ENCODE measurements at regions not wholly inside any gene's neighbourhood (a gene's known extent, or its start where the extent isn't known, plus 50 kb on each side); places are given as distances from the start of the nearest gene placed in this dataset.
"Not testable (repeated sequence)": the region's sequence is repeated elsewhere in the genome, so short reads cannot be mapped to it uniquely, and the experiment has no call there.

GRCh38 chr6:137316626-137317025 lies 97.4 kb upstream of the IFNGR1 start:
- no peaks in the 10 kb centered on the region for H3K27me3 ChIP-seq
- DNase-seq: no peak
- H3K36me3 ChIP-seq: no peaks in the 10 kb centered on the region
- no peak overlapping the region for H3K27ac ChIP-seq
- no peaks in the 10 kb centered on the region for H3K9me3 ChIP-seq (replicated peaks)
- H3K4me1 ChIP-seq: peaks cover 8% of the 10 kb centered on the region
- no peak overlapping the region for H3K4me3 ChIP-seq

DNA sequence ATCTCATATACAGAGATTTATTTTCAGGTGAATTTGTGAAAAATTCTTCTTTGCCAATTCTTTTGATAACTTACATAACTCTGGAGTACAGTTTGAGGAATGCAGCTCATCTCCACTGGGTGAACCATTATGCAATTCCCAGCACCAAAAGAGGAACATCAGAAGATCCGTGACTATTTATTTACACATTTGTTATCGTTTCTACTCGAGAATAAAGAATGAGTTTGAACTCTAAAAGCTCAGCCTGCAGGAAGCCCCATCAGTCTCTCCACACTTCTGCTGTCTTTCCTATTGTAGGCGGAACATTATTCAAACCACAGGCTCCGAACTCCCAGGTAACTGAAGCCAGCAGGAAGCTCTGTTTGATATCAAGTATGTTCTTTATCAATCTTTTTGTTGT lies 95.9 kb upstream of the IFNGR1 start:
- Histone ChIP-seq H3K36me3 (no peaks in the 10 kb centered on the region), H3K4me3 (no peak overlapping the region), H3K4me1 (peaks cover 8% of the 10 kb centered on the region), H3K27me3 (no peaks in the 10 kb centered on the region), H3K27ac (no peak overlapping the region), H3K9me3 (replicated peaks) (no peaks in the 10 kb centered on the region)
- no peak for DNase-seq

DNA sequence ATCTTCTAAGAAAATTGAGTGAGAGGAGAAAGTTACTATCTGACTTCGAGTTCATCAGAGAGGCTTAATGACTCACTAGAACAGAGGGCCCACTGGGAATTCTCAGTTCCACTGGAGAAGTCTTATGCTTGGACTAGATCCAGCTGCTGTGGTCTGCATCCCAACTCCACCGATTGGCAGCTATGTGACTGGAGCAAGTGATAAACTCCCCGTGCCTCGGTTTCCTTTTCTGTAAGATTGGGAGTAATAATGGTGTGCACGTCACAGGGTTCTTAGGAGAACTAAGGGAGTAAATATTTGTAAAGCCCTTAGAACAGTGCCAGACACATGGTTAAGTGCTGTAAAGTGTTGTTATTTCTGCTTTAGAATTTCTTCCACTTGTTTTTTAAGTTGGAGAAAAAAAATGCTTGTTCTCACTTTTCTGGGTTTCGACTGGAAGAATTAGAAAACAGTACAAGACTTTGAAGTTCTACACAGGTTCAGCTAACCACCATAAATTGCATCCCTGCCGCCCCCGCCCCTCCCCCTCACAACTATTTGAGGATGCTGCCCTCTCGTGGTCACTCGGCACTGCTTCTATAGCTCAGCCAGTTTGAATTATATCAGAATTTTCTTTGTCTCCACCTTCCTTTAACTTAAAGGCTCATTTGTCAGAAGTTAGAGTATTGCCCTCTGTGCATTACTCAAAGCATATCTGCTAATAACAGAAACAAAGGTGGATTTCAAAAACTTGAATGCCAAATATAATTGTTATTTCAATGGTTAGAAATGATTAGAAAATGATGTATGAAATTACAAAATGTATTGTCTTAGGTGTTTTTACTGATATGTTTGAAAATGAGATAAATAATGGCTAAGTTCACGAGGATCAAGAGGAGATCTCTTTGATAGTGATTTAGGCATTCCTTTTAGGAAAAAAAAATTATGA lies 95.0 kb upstream of the IFNGR1 start:
- peak; percentile 73 to 84 for DNase-seq
- Histone ChIP-seq H3K9me3 (replicated peaks) (no peaks in the 10 kb centered on the region), H3K36me3 (no peaks in the 10 kb centered on the region), H3K27ac (no peak overlapping the region), H3K4me3 (peak overlapping the region; percentile 21; the same call in 1 of the 2 replicates), H3K27me3 (no peaks in the 10 kb centered on the region), H3K4me1 (peaks cover 13% of the 10 kb centered on the region)

GRCh38 chr6:137313211-137313610 lies 94.0 kb upstream of the IFNGR1 start:
- no peak for DNase-seq
- no peaks in the 10 kb centered on the region for H3K27me3 ChIP-seq

DNA sequence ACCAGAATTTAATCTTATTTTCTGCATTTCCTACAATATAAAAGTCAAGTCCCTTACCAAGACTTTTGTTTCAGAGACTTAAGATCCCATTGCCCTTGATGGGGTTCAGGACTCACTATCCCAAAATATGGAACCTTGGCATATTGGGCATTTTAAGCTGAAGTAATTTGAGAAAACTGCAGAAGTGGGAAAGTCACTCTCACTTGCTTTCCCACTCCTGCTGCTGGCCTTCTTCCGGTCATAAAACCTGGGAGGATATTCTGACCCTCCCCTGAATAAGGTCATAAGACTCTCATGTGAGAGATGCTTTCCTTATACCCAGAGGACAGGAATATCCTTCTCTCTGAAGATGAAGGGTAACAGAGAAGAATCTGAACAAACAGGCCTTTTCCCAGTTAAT lies 92.8 kb upstream of the IFNGR1 start:
- Histone ChIP-seq H3K36me3 (no peaks in the 10 kb centered on the region), H3K9me3 (replicated peaks) (no peaks in the 10 kb centered on the region), H3K4me3 (no peak overlapping the region)

More at GRCh38 chr6:137313211-137313610, 94.0 kb upstream of the IFNGR1 start:
- Histone ChIP-seq H3K4me3 (no peak overlapping the region), H3K4me1 (peaks cover 22% of the 10 kb centered on the region), H3K36me3 (no peaks in the 10 kb centered on the region), H3K27ac (no peak overlapping the region), H3K9me3 (replicated peaks) (no peaks in the 10 kb centered on the region)

GRCh38 chr6:137309078-137309762 lies 90.0 kb upstream of the IFNGR1 start:
- no peaks in the 10 kb centered on the region for H3K36me3 ChIP-seq
- H3K9me3 ChIP-seq (replicated peaks): no peaks in the 10 kb centered on the region
- peaks cover 23% of the 10 kb centered on the region for H3K4me1 ChIP-seq
- H3K27me3 ChIP-seq: no peaks in the 10 kb centered on the region
- no peak overlapping the region for H3K4me3 ChIP-seq
- peak overlapping the region; percentile 37; the same call in 1 of the 2 replicates for H3K27ac ChIP-seq
- DNase-seq: peak; percentile 82 to 83

More for the DNA sequence above, 92.8 kb upstream of the IFNGR1 start:
- no peak for DNase-seq
- no peaks in the 10 kb centered on the region for H3K27me3 ChIP-seq
- no peak overlapping the region for H3K27ac ChIP-seq
- H3K4me1 ChIP-seq: peaks cover 23% of the 10 kb centered on the region

DNA sequence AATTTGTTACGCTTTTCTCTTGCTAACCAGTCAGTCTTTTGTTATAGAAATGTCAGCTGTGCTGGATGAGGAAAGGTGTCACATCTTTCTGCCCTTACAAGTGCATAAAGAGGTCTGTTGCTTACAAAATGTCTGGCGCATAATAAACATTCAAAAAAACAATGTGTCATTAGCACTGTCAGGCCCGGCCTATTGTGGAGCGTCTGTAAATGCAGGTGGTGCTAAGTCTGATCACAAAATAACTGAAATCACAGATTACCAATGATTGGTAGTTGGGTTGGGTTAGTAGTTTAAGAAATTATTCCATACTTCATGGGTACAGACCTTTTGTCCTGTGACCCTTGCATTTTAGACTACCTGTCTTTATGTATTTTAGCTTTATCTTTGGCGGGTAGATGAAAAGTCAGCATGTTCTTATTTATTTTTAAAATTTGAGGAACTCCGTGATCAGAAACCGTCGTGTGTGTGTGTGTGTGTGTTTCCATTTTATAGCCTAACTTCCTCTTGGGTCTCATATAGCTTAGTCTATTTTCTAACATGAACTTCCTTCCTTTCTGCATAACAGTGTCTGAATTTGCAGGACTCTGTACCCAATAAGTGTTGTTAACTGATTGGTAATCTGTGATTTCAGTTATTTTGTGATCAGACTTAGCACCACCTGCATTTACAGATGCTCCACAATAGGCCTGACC lies 88.1 kb upstream of the IFNGR1 start:
- Histone ChIP-seq H3K9me3 (replicated peaks) (0 out of 2 replicates have a peak, but pooled peaks cover 4% of the 10 kb centered on the region), H3K4me1 (peaks cover 16% of the 10 kb centered on the region), H3K4me3 (no peak overlapping the region), H3K36me3 (no peaks in the 10 kb centered on the region), H3K27ac (no peak overlapping the region), H3K27me3 (no peaks in the 10 kb centered on the region)
- DNase-seq: no peak

DNA sequence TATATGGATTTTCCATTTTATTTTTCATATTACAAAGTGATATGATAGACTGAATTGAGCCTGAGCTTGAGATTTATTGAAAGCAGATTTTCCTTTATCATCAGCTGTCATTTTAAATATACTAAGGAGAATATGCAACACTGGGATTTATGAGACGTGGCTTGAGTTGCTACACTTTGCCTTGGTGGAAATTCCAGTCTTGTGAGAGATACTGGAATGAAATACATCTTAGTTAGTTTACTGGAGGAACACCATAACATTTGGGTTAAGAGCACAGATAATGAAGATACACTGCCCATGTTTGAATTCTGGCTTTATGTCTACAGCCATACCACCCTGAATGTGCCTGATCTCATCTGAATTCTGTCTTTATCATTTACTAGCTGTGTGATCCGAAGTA lies 86.5 kb upstream of the IFNGR1 start:
- peaks cover 16% of the 10 kb centered on the region for H3K4me1 ChIP-seq
- no peak overlapping the region for H3K27ac ChIP-seq
- no peaks in the 10 kb centered on the region for H3K36me3 ChIP-seq
- no peak for DNase-seq
- H3K27me3 ChIP-seq: no peaks in the 10 kb centered on the region
- 0 out of 2 replicates have a peak, but pooled peaks cover 4% of the 10 kb centered on the region for H3K9me3 ChIP-seq (replicated peaks)
- no peak overlapping the region for H3K4me3 ChIP-seq

DNA sequence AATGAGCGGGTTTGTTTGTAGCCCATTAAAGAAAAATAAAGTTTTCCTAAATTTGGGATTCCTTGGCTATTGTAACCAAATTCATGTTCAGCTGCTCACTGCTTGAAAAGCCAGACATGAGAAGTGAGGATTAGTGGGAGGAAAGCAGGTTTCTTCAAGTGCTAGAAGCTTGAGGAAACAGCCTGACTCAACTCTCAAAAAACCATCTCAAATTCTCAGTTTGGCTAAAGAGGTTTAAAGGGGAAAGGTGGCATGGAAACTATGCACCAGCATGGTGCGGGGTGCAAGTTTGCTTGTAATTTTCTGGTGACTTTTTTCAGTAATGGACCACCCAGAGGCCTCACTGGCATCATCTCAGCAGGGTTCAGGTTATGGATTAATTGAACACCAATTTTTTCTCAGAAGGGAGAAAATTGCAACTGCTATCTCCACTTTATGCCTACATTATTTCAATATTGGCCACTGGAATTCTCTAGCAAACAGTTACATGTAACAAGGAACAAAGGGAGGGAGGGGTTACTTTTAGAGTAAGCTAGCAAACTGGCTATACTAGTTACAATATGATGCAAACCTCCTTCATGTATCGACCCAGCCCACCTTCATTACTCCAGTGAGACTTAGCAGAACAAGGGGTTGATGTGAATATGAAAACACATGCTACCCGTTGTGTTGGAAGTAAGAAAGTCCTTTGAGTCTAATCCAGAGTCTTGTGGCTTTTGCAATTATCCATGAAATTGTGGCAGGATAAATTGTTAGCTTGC lies 85.0 kb upstream of the IFNGR1 start:
- DNase-seq: no peak
- H3K4me3 ChIP-seq: no peak overlapping the region
- no peak overlapping the region for H3K27ac ChIP-seq
- H3K36me3 ChIP-seq: no peaks in the 10 kb centered on the region
- 0 out of 2 replicates have a peak, but pooled peaks cover 4% of the 10 kb centered on the region for H3K9me3 ChIP-seq (replicated peaks)
- H3K27me3 ChIP-seq: no peaks in the 10 kb centered on the region
- peaks cover 10% of the 10 kb centered on the region for H3K4me1 ChIP-seq

DNA sequence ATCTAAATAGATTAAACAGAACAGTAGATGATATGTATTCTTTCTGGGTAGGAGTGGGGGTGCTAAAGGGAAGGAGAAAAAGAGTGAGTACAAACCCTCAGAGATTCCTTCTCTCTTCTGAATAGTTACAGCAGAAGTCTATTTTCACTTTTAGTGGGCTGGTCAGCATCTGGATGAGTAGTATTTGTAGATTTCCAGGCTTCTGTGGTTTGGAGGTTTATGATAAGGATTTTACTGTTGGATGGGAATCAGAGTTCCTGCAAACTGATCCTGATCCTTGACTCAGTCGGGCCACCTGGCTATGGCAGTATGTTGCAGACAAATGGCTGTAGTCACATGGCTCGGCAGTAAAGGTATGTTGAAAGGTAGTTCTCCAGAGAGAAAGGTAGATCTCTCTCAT lies 84.3 kb upstream of the IFNGR1 start:
- Histone ChIP-seq H3K4me3 (no peak overlapping the region), H3K27ac (no peak overlapping the region), H3K9me3 (replicated peaks) (0 out of 2 replicates have a peak, but pooled peaks cover 4% of the 10 kb centered on the region), H3K4me1 (peaks cover 4% of the 10 kb centered on the region), H3K27me3 (no peaks in the 10 kb centered on the region), H3K36me3 (no peaks in the 10 kb centered on the region)
- no peak for DNase-seq

DNA sequence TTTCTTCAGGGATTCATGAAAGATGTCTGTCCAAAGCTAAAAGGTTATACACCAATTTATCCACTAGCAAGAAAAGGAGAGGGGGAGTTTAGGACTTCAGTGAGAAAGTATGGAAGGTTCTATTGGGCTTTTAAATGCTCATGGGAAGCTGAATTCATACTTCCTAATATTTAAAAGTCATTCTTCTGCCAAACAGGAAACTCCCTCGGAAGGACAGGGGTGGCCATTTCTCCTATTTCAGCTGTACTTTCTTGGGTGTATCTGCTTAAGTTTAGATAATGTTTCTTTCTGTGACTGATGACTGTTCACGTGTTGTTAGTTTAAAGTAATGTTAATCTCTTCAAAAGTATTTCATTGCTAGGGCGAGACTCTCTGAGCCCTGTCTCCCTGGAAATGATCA lies 80.5 kb upstream of the IFNGR1 start:
- no peak for DNase-seq
- H3K9me3 ChIP-seq (replicated peaks): 0 out of 2 replicates have a peak, but pooled peaks cover 4% of the 10 kb centered on the region

DNA sequence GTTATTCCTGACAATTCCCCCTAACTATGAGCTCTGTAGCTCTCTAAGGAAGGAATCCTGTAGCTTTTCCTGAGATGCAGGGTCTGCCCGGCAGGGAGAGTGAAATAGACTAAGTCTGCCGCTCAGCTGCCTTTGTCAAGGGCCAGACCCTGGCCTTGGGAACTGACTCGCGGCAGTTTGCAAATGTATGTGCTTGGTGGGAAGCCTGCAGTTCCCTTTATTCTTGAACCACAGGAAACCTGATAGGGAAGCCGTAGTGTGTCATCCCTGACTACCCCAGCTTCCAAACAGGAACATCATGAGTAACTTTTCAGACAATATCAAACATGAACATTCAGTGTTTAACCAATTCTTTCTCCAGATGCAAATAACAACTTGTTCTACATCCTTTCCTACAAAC lies 78.7 kb upstream of the IFNGR1 start:
- DNase-seq: peak; percentile 46 to 65
- H3K4me3 ChIP-seq: no peak overlapping the region
- no peaks in the 10 kb centered on the region for H3K36me3 ChIP-seq
- H3K27me3 ChIP-seq: no peaks in the 10 kb centered on the region
- peaks cover 3% of the 10 kb centered on the region; the same call in 1 of the 2 replicates for H3K4me1 ChIP-seq
- 0 out of 2 replicates have a peak, but pooled peaks cover 4% of the 10 kb centered on the region for H3K9me3 ChIP-seq (replicated peaks)
- no peak overlapping the region for H3K27ac ChIP-seq

More for the DNA sequence above, 80.5 kb upstream of the IFNGR1 start:
- Histone ChIP-seq H3K36me3 (no peaks in the 10 kb centered on the region), H3K4me1 (peaks cover 3% of the 10 kb centered on the region; the same call in 1 of the 2 replicates), H3K27ac (no peak overlapping the region), H3K27me3 (no peaks in the 10 kb centered on the region), H3K4me3 (no peak overlapping the region)

DNA sequence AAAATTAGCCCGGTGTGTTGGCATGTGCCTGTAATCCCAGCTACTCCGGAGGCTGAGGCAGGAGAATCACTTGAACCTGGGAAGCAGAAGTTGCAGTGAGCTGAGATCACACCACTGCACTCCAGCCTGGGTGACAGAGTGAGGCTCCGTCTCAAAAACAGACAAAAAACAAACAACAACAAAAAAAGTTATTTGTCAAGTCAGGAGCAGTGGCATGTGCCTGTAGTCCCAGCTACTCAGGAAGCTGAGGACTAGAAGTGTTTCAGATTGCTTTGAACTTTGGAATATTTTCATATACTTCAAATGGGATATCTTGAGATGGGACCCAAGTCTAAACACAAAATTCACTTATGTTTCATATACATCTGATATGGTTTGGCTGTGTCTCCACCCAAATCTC lies 73.1 kb upstream of the IFNGR1 start:
- not testable (repeated sequence) for H3K4me3 ChIP-seq; H3K27me3 ChIP-seq; H3K9me3 ChIP-seq (replicated peaks); DNase-seq; H3K27ac ChIP-seq; H3K36me3 ChIP-seq
- H3K4me1 ChIP-seq: peaks cover 15% of the 10 kb centered on the region

GRCh38 chr6:137291441-137291840 lies 72.3 kb upstream of the IFNGR1 start:
- H3K4me1 ChIP-seq: peaks cover 15% of the 10 kb centered on the region
- peak; percentile 63 to 83 for DNase-seq
- no peaks in the 10 kb centered on the region for H3K9me3 ChIP-seq (replicated peaks)
- no peak overlapping the region for H3K4me3 ChIP-seq
- no peaks in the 10 kb centered on the region for H3K36me3 ChIP-seq
- no peaks in the 10 kb centered on the region for H3K27me3 ChIP-seq
- no peak overlapping the region for H3K27ac ChIP-seq
